Neuronal stem cell (in vitro differentiated cells): ENCODE measurements at regions not wholly inside any gene's neighbourhood (a gene's known extent, or its start where the extent isn't known, plus 50 kb on each side); places are given as distances from the start of the nearest gene placed in this dataset.

Source experiments
- DNase-seq: peaks from one replicate; pipeline ENCODE4 v3.0.0-alpha.2; 2013; ENCODE audit warnings: low spot score
- H2AFZ ChIP-seq: one replicate; pipeline ENCODE4 v1.6.1; 2013; ENCODE audit warnings: mild to moderate bottlenecking, low read length, inconsistent platforms
- H2AK5ac ChIP-seq: 2 replicates; pipeline ENCODE4 v1.6.1; 2013; ENCODE audit warnings: low read depth, mild to moderate bottlenecking, inconsistent platforms, low read length, moderate library complexity, mixed read lengths
- H2BK120ac ChIP-seq: 2 replicates; pipeline ENCODE4 v1.6.1; 2013; ENCODE audit warnings: low read depth, mild to moderate bottlenecking, inconsistent platforms, low read length, moderate library complexity, mixed read lengths
- H2BK12ac ChIP-seq: one replicate; pipeline ENCODE4 v1.6.1; 2013; ENCODE audit warnings: low read length, inconsistent platforms
- H2BK15ac ChIP-seq: 2 replicates; pipeline ENCODE4 v1.6.1; 2013; ENCODE audit warnings: mild to moderate bottlenecking, low read length, inconsistent platforms, mixed read lengths
- H2BK5ac ChIP-seq: one replicate; pipeline ENCODE4 v1.6.1; 2013; ENCODE audit warnings: inconsistent platforms, mild to moderate bottlenecking, low read length, moderate library complexity
- H3K14ac ChIP-seq: one replicate; pipeline ENCODE4 v1.6.1; 2013; ENCODE audit warnings: low read length, inconsistent platforms
- H3K18ac ChIP-seq: 2 replicates; pipeline ENCODE4 v1.6.1; 2013; ENCODE audit warnings: low read length, inconsistent platforms
- H3K23ac ChIP-seq: 2 replicates; pipeline ENCODE4 v1.6.1; 2013; ENCODE audit warnings: low read depth, mild to moderate bottlenecking, mixed read lengths, low read length, inconsistent platforms; ENCODE audit not compliant: poor library complexity
- H3K27ac ChIP-seq: replicated peaks from 3 replicates; pipeline ENCODE4 v1.5.1; 2013; ENCODE audit warnings: low read length, inconsistent platforms
- H3K27me3 ChIP-seq, 3 experiments: 2 replicates each; pipeline ENCODE4 v1.6.1; 2013; ENCODE audit warnings: low read length in 3 of 3, mild to moderate bottlenecking in 2 of 3, inconsistent platforms in 1 of 3, low read depth in 1 of 3, mixed read lengths in 1 of 3, moderate library complexity in 1 of 3; ENCODE audit not compliant: control insufficient read depth in 3 of 3, insufficient read depth in 3 of 3
- H3K36me3 ChIP-seq, 2 donors: replicated peaks in 1 of 2; 2 replicates each; pipeline ENCODE4 v1.6.1; 2013; ENCODE audit warnings: low read length in 2 of 2; ENCODE audit not compliant: control insufficient read depth in 2 of 2, insufficient read depth in 2 of 2
- H3K4ac ChIP-seq: 2 replicates; pipeline ENCODE4 v1.6.1; 2013; ENCODE audit warnings: inconsistent platforms, mild to moderate bottlenecking, low read length, moderate library complexity
- H3K4me1 ChIP-seq, 2 donors: 1 replicate in 1 of 2; 2 replicates in 1 of 2; pipeline ENCODE4 v1.6.1; 2013; ENCODE audit warnings: low read length in 2 of 2, low read depth in 1 of 2; ENCODE audit not compliant: control insufficient read depth in 2 of 2, insufficient read depth in 1 of 2
- H3K4me2 ChIP-seq: one replicate; pipeline ENCODE4 v1.6.1; 2013; ENCODE audit warnings: mild to moderate bottlenecking, low read length, inconsistent platforms; ENCODE audit not compliant: insufficient read depth, poor library complexity, severe bottlenecking
- H3K4me3 ChIP-seq, 2 donors: 2 replicates each; pipeline ENCODE4 v1.5.1; 2013; ENCODE audit warnings: low read length in 2 of 2, mild to moderate bottlenecking in 2 of 2, inconsistent platforms in 1 of 2, moderate library complexity in 1 of 2
- H3K79me1 ChIP-seq: one replicate; pipeline ENCODE4 v1.6.1; 2013; ENCODE audit warnings: low read depth, mild to moderate bottlenecking, inconsistent platforms, low read length, moderate library complexity
- H3K9ac ChIP-seq: one replicate; pipeline ENCODE4 v1.6.1; 2013; ENCODE audit warnings: mild to moderate bottlenecking, low read depth, low read length, inconsistent platforms; ENCODE audit not compliant: poor library complexity
- H3K9me3 ChIP-seq, 2 donors: replicated peaks in 1 of 2; 2 replicates each; pipeline versions ENCODE3 to v1.6.1; 2013; ENCODE audit warnings: low read length in 2 of 2, mild to moderate bottlenecking in 2 of 2, inconsistent platforms in 1 of 2, low read depth in 1 of 2, mixed read lengths in 1 of 2, moderate library complexity in 1 of 2; ENCODE audit not compliant: control insufficient read depth in 2 of 2, insufficient read depth in 1 of 2
- H4K8ac ChIP-seq: one replicate; pipeline ENCODE4 v1.6.1; 2013; ENCODE audit warnings: low read depth, mild to moderate bottlenecking, inconsistent platforms, low read length, moderate library complexity
- H4K91ac ChIP-seq: one replicate; pipeline ENCODE4 v1.6.1; 2013; ENCODE audit warnings: low read length, low read depth, mild to moderate bottlenecking, inconsistent platforms; ENCODE audit not compliant: poor library complexity
- WGBS, 2 donors: extraction: QIAGEN DNeasy Blood & Tissue Kit; methylation state at CpG; one replicate each; pipeline ENCODE4 v1.1.7; 2013; ENCODE audit warnings: missing lambda C conversion rate in 2 of 2, mixed read lengths in 1 of 2; ENCODE audit not compliant: insufficient read length in 2 of 2, insufficient replicate concordance in 1 of 2; ENCODE audit errors: extremely low coverage in 2 of 2; 5-methylcytosine and 5-hydroxymethylcytosine counted together

DNA sequence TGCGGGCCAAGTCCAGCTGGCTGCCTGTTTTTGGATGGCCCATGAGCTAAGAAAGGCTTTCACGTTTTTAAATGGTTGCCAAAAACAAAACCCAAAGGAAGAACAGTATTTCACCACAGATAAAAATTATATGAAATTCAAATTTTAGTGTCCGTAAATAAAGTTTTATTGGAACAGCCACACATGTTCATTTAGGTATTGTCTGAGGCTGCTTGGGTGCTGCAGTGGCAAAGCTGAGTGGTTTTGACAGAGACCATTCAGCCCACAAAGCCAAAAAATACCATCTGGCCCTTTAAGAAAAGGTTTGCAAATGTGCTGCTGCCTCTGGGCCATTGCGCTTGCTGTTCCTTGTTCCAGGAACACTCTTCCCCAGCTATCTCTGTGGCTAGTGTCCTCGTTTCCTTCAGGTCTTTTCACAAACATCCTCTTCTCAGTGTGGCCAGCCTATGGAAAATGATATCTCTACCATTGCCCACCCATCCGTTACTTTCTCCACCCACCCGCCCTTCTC lies 232.9 kb upstream of the CIBAR2 start:
- Histone ChIP-seq H2BK12ac (no peak overlapping the region), H3K23ac (no peak overlapping the region), H3K4me2 (no peak overlapping the region), H2AFZ (no peak overlapping the region), H3K36me3 (no peaks in the 10 kb centered on the region), H3K4me1 (peaks cover 2 to 27% of the 10 kb centered on the region in 2 donors), H2AK5ac (no peak overlapping the region), H2BK15ac (no peak overlapping the region), H2BK120ac (no peak overlapping the region), H3K27ac (no peak overlapping the region), H3K9me3 (peaks cover 0 to 3% of the 10 kb centered on the region in 2 donors), H3K4ac (no peak overlapping the region), H4K8ac (no peak overlapping the region), H4K91ac (no peak overlapping the region), H3K27me3 (no peaks in the 10 kb centered on the region), H3K4me3 (no peak overlapping the region), H2BK5ac (peak overlapping the region; percentile 73), H3K18ac (no peak overlapping the region), H3K14ac (no peak overlapping the region), H3K9ac (no peak overlapping the region), H3K79me1 (no peaks in the 10 kb centered on the region)
- no CpG with 5 or more reads among the region's 7 CpGs for WGBS, 2 donors
- DNase-seq = no peak

DNA sequence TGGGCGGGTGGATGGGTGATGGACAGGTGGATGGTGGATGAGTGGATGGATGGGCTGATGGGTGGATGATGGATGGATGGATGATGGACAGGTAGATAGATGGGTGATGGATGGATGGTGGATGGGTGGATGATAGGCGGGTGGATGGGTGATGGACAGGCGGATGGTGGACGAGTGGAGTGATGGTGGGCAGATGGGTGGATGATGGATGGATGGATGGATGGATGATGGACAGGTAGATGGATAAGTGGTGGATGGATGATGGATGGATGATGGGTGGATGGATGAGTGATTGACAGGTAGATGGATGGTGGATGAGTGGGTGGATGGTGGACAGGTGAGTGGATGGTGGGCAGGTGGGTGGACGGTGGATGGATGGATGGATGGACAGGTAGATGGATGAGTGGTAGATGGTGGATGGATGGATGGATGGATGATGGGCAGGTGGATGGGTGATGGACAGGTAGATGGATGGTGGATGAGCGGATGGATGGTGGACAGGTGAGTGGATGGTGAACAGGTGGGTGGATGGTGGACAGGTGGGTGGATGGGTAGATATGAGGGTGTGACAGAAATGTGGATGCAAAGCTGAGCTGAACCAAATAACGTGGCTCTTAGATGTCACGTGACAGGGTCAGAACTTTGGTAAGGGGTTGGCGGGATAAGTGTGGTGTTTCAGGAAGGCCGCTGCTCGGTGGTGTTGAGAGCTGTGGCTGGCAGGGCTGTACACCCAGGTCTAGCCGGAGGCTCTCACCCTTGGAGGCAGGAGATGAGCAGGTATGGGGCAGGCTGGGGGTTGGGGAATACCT lies 234.3 kb upstream of the CIBAR2 start:
- H3K14ac ChIP-seq = no peak overlapping the region
- no peak overlapping the region for H4K8ac ChIP-seq
- H4K91ac ChIP-seq = no peak overlapping the region
- no peak overlapping the region for H2BK5ac ChIP-seq
- no peaks in the 10 kb centered on the region for H3K79me1 ChIP-seq
- H3K18ac ChIP-seq = no peak overlapping the region
- no peak overlapping the region for H3K4me3 ChIP-seq
- peak overlapping the region; percentile 33 for H3K9ac ChIP-seq
- no peaks in the 10 kb centered on the region for H3K36me3 ChIP-seq
- H3K4me1 ChIP-seq = peaks cover 2 to 26% of the 10 kb centered on the region in 2 donors
- H2BK15ac ChIP-seq = no peak overlapping the region
- H3K4ac ChIP-seq = no peak overlapping the region
- H3K9me3 ChIP-seq = peaks cover 0 to 3% of the 10 kb centered on the region in 2 donors
- no peak overlapping the region for H3K4me2 ChIP-seq
- H2BK12ac ChIP-seq = no peak overlapping the region
- no peak overlapping the region for H2BK120ac ChIP-seq
- peak overlapping the region; percentile 87 for H2AK5ac ChIP-seq
- peak overlapping the region; percentile 82 for H3K23ac ChIP-seq
- DNase-seq = no peak
- H3K27ac ChIP-seq = no peak overlapping the region
- WGBS, 2 donors = no CpG with 5 or more reads among the region's 12 CpGs
- H3K27me3 ChIP-seq = no peaks in the 10 kb centered on the region
- no peak overlapping the region for H2AFZ ChIP-seq

DNA sequence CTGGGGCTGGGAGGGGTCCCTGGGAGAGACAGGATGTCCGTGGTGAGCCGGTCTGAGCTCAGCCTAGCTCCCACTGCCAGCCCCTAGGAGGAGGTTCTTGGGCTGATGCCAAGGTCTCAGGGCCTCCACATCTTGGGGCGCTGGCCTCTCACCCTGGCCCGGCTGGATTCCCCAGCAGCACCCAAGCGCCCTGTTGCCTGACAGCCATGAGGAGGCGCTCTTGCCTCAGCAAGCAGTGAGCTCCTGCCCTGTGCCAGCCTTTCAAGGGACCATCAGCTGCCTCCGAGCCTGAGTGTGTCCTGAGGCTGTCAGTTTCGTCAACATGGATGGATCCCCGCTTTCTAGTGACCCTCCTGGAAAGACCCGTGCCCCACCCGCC lies 234.9 kb upstream of the CIBAR2 start:
- H3K79me1 ChIP-seq = no peaks in the 10 kb centered on the region
- H3K4me3 ChIP-seq = no peak overlapping the region
- peak overlapping the region; percentile 86 for H3K23ac ChIP-seq
- H3K4me2 ChIP-seq = no peak overlapping the region
- WGBS, 2 donors = no CpG with 5 or more reads among the region's 11 CpGs
- H3K27me3 ChIP-seq = no peaks in the 10 kb centered on the region
- H3K9ac ChIP-seq = no peak overlapping the region
- no peak overlapping the region for H2BK120ac ChIP-seq
- H4K8ac ChIP-seq = no peak overlapping the region
- H3K27ac ChIP-seq = no peak overlapping the region
- H3K18ac ChIP-seq = peak overlapping the region; percentile 16
- no peak overlapping the region for H2BK15ac ChIP-seq
- DNase-seq = no peak
- no peaks in the 10 kb centered on the region for H3K36me3 ChIP-seq
- H3K4me1 ChIP-seq = peaks cover 2 to 24% of the 10 kb centered on the region in 2 donors
- no peak overlapping the region for H2BK5ac ChIP-seq
- H4K91ac ChIP-seq = no peak overlapping the region
- H2AFZ ChIP-seq = no peak overlapping the region
- no peak overlapping the region for H3K14ac ChIP-seq
- no peak overlapping the region for H2BK12ac ChIP-seq
- peaks cover 0 to 3% of the 10 kb centered on the region in 2 donors for H3K9me3 ChIP-seq
- peak overlapping the region; percentile 87 for H2AK5ac ChIP-seq
- H3K4ac ChIP-seq = no peak overlapping the region

DNA sequence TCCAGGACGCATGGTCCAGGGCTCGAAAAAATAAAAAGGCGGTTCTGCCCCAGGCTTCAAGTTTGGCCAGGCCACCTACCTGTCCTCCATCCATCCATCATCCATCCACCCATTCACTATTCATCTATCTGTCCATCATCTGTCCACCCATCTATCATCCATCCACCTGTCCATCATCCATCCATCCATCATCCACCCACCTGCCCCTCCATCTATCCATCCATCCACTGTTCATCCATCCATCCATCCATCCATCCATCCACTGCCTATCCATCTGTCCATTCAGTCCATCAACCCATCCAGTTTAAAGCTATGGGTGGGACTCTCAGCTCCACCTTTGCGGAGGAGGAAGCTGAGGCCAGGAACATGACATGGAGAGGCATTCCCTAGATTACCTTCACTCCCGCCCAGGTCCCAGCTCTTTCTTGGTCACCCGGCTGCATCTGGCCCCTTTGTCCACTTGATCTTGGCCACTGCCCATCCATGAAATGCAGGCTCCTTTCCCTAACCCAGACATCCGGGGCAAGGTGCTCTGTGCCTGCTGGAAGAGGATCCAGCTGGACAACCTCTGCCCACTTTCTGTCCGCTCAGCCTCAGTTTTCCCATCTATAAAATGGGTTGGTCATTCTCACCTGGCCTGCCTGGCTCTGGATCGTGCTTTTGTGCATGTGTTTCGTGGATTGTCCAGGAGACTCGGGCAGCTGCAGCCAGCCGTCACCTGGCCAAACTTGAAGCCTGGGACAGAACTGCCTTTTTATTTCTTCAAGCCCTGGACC lies 236.0 kb upstream of the CIBAR2 start:
- Histone ChIP-seq H2BK120ac (no peak overlapping the region), H3K27me3 (no peaks in the 10 kb centered on the region), H2AFZ (no peak overlapping the region), H4K91ac (no peak overlapping the region), H3K4me1 (peaks cover 5 to 24% of the 10 kb centered on the region in 2 donors), H3K4me3 (no peak overlapping the region), H3K4me2 (no peak overlapping the region), H2BK12ac (no peak overlapping the region), H3K36me3 (no peaks in the 10 kb centered on the region), H2BK15ac (no peak overlapping the region), H3K14ac (no peak overlapping the region), H3K23ac (no peak overlapping the region), H3K9me3 (peaks cover 7% of the 10 kb centered on the region in 2 donors), H3K4ac (no peak overlapping the region), H3K9ac (no peak overlapping the region), H3K27ac (no peak overlapping the region), H2BK5ac (no peak overlapping the region), H4K8ac (no peak overlapping the region), H3K79me1 (no peaks in the 10 kb centered on the region), H2AK5ac (no peak overlapping the region), H3K18ac (no peak overlapping the region)
- WGBS, 2 donors = no CpG with 5 or more reads among the region's 12 CpGs
- no peak for DNase-seq
